Lower lobe of right lung (tissue), 2 donors: ENCODE measurements at regions not wholly inside any gene's neighbourhood (a gene's known extent, or its start where the extent isn't known, plus 50 kb on each side); places are given as distances from the start of the nearest gene placed in this dataset.

Source experiments
- ATAC-seq, 2 donors: fragments of 200-7000 bp; cut with Tn5 transposase; one replicate each; pipeline ENCODE4 v1.9.1; 2020 to 2022; ENCODE audit warnings: mild to moderate bottlenecking in 2 of 2, moderate library complexity in 2 of 2
- DNase-seq: peaks from one replicate; pipeline ENCODE4 v3.0.0-alpha.2; 2020
- H3K27ac ChIP-seq: fragments of 200-600 bp; one replicate; pipeline ENCODE4 v1.8.0; 2022
- H3K27me3 ChIP-seq: fragments of 200-600 bp; one replicate; pipeline ENCODE4 v1.8.0; 2022; ENCODE audit warnings: low read depth
- H3K36me3 ChIP-seq: fragments of 200-600 bp; one replicate; pipeline ENCODE4 v1.8.0; 2022; ENCODE audit warnings: mild to moderate bottlenecking
- H3K4me1 ChIP-seq: fragments of 200-600 bp; one replicate; pipeline ENCODE4 v1.8.0; 2022
- H3K4me3 ChIP-seq: fragments of 200-600 bp; one replicate; pipeline ENCODE4 v1.8.0; 2022; ENCODE audit warnings: mild to moderate bottlenecking
- H3K9me3 ChIP-seq: fragments of 200-600 bp; one replicate; pipeline ENCODE4 v1.8.0; 2022
- intact Hi-C: fragments of 100-400 bp; cut with DNase I; formaldehyde crosslinking; loops from one replicate; pipeline ENCODE4 v1.11.0; 2022
- TF ChIP-seq, protein P1 (sequence below): fragments of 200-600 bp; IDR thresholded peaks from one replicate; pipeline ENCODE4 v1.8.0; 2022; ENCODE audit warnings: antibody characterized with exemption, mild to moderate bottlenecking
- donor health status: DM: no; HTN: yes; CAD: no; lungs with severe emphysema.

DNA sequence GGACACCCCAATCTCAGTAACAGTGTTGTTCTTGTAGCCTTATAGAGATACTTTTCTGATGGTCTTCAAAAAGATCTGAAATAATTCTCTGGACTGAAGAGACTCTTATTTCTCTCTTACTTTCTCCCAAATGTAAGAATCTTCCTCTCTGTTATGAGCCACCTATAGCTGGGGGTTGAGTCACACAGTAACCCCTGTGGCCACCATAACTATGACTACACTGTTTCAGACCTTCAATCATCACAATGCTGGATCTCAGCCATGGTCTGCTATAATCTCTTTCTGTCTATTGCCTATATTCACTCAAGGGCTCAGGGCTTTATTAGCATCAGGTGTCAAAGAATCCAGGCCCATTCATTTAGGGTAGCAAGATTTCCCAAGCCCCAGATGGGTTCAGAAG lies 436.9 kb downstream of the KDM5D start:
- no peaks in the 10 kb centered on the region for H3K36me3 ChIP-seq
- H3K4me1 ChIP-seq, result no peaks in the 10 kb centered on the region
- no peak for DNase-seq
- intact Hi-C loops, result no loop called here
- ATAC-seq, result no peak
- H3K4me3 ChIP-seq, result no peak overlapping the region
- no peaks in the 10 kb centered on the region for H3K27me3 ChIP-seq
- no peaks in the 10 kb centered on the region for H3K9me3 ChIP-seq
- H3K27ac ChIP-seq, result no peak overlapping the region
- TF ChIP-seq, protein P1, sequence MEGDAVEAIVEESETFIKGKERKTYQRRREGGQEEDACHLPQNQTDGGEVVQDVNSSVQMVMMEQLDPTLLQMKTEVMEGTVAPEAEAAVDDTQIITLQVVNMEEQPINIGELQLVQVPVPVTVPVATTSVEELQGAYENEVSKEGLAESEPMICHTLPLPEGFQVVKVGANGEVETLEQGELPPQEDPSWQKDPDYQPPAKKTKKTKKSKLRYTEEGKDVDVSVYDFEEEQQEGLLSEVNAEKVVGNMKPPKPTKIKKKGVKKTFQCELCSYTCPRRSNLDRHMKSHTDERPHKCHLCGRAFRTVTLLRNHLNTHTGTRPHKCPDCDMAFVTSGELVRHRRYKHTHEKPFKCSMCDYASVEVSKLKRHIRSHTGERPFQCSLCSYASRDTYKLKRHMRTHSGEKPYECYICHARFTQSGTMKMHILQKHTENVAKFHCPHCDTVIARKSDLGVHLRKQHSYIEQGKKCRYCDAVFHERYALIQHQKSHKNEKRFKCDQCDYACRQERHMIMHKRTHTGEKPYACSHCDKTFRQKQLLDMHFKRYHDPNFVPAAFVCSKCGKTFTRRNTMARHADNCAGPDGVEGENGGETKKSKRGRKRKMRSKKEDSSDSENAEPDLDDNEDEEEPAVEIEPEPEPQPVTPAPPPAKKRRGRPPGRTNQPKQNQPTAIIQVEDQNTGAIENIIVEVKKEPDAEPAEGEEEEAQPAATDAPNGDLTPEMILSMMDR, result no peak

DNA sequence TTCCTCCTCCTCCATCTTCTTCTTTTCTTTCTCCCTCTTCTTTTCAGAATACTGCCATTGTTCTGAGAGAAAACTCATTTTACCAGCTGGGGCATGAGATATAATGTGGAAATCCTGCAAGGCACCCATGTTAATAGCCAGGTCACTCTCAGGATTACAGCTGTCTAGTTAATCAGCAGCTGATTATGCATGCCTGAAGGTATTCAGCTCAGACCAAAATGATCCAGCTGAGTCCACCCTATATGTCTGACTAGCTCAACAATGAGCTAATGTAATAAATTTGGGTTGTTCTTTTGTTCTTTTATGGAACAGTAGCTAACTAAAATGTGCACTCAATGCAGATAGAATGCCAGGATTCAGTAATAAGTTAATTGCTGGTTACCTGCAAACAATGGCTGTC lies 441.4 kb downstream of the KDM5D start:
- no peaks in the 10 kb centered on the region for H3K27me3 ChIP-seq
- intact Hi-C loops, result no loop called here
- H3K4me1 ChIP-seq, result no peaks in the 10 kb centered on the region
- H3K4me3 ChIP-seq, result no peak overlapping the region
- TF ChIP-seq, protein P1, result no peak
- no peak for DNase-seq
- no peaks in the 10 kb centered on the region for H3K36me3 ChIP-seq
- no peak overlapping the region for H3K27ac ChIP-seq
- ATAC-seq, result no peak
- no peaks in the 10 kb centered on the region for H3K9me3 ChIP-seq

DNA sequence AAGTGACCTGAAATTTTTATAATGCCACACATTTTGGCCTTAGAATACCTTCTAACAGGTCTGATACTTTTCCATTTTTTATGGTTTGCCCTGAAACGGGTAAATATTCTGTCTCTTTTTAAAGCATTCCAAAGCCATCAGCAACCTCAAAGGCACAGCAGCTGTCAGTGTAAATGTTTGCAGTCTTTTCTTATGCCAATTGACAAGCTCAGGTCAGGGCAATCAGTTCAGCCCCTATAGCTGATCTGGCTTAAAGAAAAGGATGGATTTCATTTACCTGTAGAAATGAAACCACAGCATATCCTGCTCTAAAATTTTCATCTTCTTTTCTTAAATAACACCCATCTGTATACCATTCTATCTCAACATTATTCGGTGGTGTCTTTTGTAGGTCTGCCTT lies 453.6 kb downstream of the KDM5D start:
- Histone ChIP-seq H3K4me3 (no peak overlapping the region), H3K4me1 (no peaks in the 10 kb centered on the region), H3K27ac (no peak overlapping the region), H3K9me3 (no peaks in the 10 kb centered on the region), H3K27me3 (no peaks in the 10 kb centered on the region), H3K36me3 (no peaks in the 10 kb centered on the region)
- no peak for ATAC-seq
- no peak for DNase-seq
- TF ChIP-seq, protein P1, result no peak
- intact Hi-C loops, result no loop called here

DNA sequence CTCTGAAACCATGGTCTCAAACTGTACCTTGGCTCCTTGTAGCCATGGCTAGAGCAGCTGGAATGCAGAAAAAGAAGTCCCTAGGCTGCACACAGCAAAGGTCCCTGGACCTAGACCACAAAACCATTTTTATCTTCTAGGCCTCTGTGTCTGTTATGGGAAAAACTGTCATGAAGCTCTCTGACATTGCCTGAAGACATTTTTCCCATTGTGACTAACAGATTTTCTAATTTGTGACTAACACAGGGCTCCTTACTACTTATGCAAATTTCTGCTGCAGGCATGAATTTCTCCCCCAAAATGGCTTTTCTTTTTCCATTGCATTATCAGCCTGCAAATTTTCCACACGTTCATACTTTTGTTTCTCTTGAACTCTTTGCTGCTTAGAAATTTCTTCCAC lies 470.4 kb downstream of the KDM5D start:
- intact Hi-C loops, result no loop called here
- ATAC-seq, result no peak

DNA sequence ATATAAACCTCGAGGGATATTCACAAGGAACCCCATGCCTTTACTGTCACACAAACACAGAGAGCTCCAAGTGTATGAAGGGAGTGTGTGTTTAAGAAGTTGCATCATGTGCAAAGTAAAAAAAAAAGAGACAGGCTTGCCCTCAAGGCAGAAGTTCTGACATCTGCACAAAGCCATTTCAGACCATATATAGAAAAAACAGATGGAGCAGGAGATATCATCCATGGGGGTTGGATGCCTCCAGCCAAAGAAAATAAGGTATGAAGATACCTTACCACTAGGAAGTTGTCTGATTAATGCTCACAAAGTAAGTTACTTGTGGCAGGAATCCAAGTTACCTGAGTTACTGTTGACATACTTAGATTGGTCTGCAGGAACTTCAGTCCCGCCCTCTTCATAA lies 476.2 kb downstream of the KDM5D start:
- Histone ChIP-seq H3K27me3 (no peaks in the 10 kb centered on the region), H3K36me3 (no peaks in the 10 kb centered on the region), H3K4me3 (no peak overlapping the region), H3K4me1 (no peaks in the 10 kb centered on the region), H3K9me3 (no peaks in the 10 kb centered on the region), H3K27ac (no peak overlapping the region)
- intact Hi-C loops, result no loop called here
- DNase-seq (no peak), ATAC-seq (no peak)
- TF ChIP-seq, protein P1, result no peak

More for the DNA sequence above, 470.4 kb downstream of the KDM5D start:
- no peaks in the 10 kb centered on the region for H3K4me1 ChIP-seq
- H3K36me3 ChIP-seq, result no peaks in the 10 kb centered on the region
- no peak overlapping the region for H3K4me3 ChIP-seq
- H3K9me3 ChIP-seq, result no peaks in the 10 kb centered on the region
- H3K27me3 ChIP-seq, result no peaks in the 10 kb centered on the region
- no peak for DNase-seq
- H3K27ac ChIP-seq, result no peak overlapping the region
- TF ChIP-seq, protein P1, result no peak

DNA sequence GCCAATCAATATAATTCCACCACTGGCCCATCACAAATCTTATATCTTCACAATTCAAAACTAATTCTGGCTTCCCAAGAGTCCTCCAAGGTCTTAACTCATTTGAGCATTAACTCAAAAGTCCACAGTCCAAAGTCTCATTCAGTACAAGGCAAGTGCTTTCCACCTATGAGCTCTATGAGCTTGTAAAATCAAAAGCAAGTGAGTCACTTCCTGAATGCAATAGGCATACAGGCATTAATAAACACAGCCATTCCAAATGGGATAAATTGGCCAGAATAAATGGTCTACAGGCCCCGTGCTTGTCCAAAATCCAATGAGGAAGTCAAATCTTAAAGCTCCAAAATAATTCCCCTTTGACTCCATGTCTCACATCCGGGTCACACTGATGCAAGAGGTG lies 479.1 kb downstream of the KDM5D start:
- H3K27me3 ChIP-seq, result no peaks in the 10 kb centered on the region
- no peaks in the 10 kb centered on the region for H3K36me3 ChIP-seq
- TF ChIP-seq, protein P1, result no peak
- intact Hi-C loops, result no loop called here
- ATAC-seq, result no peak
- H3K9me3 ChIP-seq, result no peaks in the 10 kb centered on the region
- H3K27ac ChIP-seq, result no peak overlapping the region
- DNase-seq, result no peak
- no peak overlapping the region for H3K4me3 ChIP-seq
- H3K4me1 ChIP-seq, result no peaks in the 10 kb centered on the region
